Ramos (cell line): ENCODE measurements at regions not wholly inside any gene's neighbourhood (a gene's known extent, or its start where the extent isn't known, plus 50 kb on each side); places are given as distances from the start of the nearest gene placed in this dataset.

Experiments
- in situ Hi-C: fragments of 300-500 bp; cut with MboI; formaldehyde crosslinking; loops from one replicate; pipeline ENCODE4 v1.14.3; 2022; ENCODE audit warnings: low sequenced_read_pairs; ENCODE audit not compliant: unreplicated experiment

DNA sequence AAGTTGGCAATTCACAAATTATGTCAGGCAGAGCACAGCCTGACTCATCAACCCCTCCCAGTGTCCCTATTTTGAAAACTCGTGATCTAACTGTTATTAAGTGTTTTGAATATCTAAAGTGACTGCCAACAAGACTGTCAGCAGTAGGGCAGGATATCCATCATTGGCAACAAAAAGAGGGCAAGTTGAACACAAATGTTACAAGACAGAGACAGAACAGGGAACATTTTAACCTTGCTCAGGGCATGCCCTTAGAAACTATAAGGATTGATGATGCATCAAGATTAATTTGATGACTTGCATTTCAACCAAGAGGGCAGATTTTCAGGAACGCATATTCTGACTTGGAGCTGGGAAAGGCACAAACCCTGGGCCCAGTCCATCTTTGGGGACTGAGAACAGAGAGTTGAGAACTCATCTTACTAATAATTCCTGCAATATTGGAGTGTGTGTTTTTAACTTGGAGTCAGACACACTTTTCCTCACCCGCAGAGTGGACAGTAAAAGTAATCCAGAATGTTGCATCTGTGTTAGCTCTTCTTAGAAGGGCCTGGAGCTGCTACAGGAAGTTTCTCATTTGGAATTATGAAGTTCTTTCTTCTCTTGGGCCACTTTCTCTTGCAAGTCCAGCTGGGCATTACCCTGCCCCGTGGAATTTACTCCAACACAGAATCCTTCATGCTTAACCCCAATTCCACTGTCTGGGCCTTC is 317.2 kb downstream of the LTN1 start:
- in situ Hi-C loops = no loop called here

DNA sequence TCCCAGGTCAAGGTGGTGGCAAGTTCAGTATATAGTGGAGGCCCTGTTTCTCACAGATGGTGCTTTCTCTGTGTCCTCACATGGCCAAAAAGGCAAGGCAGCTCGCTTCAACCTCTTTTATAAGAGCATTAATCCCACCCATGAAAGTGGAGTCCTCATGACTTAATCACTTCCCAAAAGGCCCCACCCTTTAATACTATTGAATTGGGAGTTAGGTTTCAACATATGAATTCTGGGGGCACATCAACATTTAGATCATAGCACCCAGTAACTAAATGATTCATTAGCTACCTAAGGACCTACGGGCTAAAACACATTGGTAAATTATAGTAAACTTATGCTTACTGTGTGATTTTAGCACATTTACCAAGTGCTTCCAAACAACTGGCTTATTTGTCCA is 317.9 kb downstream of the LTN1 start:
- in situ Hi-C loops = no loop called here

DNA sequence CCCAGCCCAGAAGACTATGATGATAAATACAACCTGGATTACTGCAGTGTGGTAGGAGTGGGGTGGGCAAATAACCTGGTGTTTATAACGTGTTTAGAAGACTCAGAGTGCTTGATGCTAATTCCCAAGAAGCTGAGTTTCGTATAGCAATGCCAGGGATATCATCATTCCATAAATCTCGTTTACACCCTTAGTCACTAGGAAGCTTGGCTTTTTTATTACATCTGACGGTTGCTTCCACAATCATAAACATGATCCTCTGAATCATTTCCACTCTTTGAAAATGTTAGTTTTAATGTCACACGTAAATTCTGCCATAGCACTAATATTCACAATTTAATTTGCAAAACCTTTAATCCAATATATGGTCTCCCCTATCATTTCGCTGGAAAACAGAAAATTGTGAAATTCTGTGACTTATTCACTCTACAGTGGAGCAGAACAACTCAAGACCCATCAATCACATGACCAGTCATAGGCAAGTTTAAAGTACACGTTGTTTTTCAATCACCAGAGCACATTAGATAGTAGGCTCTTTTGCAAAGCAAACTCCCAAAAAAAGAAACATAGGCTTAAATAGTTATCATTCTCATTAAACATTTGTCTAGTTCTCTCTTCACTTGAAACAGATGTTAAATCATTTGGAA is 321.0 kb downstream of the LTN1 start:
- in situ Hi-C loops = no loop called here

DNA sequence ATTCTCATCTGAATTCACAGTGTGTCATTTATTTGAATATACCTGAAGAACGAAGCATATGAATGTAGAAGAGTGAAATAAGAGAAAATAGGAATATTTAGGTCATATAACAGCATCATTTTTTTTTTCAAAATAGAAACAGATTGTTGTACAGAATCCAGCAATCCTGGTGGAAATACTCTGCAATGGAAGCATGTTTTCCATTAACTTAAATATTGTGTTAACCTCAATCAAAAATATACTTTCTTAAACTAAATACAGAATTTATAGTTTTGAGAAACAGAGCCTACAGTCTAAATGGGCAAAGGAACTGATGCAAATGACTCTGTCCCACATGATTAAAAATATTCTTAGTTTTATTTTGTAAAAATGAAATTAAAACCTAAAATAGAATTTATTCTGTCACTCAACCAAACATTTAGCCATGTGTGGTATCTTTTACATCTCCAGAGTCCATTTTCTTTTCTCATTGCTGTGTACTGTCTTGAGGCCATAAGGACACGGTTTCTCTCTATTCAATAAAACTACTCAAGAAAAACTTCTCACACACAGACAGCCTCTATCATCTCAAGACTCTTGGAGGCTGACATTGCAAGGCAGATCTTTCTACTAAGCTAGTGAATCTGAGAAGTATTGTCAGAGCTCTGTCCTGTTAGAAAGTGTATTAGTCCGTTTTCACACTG is 322.6 kb downstream of the LTN1 start:
- in situ Hi-C loops = no loop called here

DNA sequence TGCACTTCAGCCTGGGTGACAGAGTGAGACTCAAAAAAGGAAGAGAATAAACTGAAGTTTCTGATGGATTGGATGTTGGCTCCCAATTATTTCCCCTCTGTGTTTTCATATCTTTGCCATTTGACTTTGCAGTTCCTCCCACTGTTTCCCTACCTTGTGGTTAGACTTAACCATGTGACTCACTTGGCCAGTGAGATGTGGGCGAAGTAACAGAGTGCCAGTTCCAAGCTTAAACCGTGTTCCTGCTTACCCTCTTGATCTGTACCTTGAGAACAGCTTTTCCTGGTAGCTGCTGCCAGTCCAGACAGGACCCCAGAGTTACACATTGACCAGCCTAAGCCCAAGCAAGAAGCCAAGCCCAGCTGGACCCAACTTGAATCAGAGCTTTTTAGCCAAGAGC is 323.4 kb downstream of the LTN1 start:
- in situ Hi-C loops = no loop called here

DNA sequence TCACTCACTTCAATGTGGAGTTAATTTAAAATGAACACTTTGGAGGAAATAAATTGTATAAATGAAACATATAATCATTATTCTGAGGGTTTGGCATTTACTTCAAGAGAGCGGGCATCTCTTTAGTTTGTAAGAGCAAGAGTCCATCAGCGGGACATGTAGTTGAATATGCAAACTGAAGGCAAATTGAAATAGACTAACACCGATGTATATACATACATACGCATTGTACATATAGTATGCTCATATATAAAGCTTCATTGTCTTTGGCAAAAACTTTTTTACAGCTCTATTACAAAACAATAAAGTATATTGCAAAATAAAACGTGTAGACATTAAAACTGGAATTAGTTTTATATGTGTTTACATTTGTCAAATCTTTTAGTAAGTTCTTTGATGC is 328.9 kb downstream of the LTN1 start:
- in situ Hi-C loops = no loop called here

DNA sequence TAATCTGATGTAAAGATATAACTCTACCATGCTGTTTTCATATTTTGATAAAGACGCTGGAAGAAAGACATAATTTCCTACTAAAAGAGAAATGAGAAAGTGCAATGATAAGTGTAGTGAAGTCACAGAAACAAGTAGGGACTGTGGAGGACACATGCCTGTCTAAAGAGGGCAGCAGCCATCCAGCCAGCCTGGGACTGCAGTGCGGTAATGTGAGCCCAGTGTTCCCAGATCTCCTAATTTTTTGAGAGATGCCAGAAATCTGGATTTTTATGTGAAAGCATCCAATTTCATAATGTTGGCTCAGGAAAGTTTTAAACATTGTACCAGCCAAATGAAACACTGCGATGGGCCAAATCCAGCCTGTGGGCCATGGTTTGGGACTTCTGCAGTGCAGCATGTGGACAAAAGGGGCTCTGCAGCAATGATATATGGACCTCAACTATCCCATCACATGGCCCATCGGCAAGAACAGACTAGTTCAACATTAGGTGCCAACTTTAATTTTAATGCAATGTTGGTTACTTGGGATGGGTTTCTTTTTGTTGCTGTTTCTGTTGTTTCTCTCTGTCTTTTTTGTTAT is 329.5 kb downstream of the LTN1 start:
- in situ Hi-C loops = no loop called here

DNA sequence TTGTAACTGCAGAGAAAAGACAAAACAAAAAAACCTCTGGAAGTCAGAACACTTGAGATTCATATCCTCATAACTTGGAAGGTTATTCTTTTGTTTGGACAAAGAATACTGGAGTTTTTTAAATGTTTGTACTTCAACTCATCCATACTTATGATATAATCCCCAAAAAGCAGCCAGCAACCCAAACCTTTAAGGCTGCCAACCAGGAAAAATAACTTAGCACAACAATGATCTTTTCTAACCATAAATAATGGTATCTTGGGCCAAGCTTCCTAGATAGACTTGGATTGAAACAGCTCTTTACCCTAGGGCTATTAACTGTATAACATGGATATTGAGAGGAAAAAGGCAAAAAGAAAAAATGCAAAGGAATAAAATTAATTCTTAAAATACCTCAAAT is 335.1 kb downstream of the LTN1 start:
- in situ Hi-C loops = no loop called here

DNA sequence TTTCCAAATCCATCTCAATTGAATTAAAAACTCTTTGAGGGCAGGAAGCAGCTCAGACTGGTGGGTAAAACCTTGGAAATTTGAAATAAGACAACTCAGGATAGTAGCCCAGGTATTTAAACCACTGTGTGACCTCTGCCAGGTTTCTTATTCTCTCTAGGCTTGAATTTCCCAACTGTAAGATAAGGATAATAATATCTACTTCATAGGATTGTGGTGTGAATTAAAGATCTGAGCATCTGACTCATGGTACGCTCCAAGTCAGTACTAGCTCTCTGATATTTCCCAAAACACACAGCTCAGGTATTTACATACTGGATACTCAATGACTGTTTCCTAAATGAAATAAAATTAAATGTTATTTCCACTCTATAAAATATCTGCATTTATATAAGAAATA is 337.2 kb downstream of the LTN1 start:
- in situ Hi-C loops = no loop called here

DNA sequence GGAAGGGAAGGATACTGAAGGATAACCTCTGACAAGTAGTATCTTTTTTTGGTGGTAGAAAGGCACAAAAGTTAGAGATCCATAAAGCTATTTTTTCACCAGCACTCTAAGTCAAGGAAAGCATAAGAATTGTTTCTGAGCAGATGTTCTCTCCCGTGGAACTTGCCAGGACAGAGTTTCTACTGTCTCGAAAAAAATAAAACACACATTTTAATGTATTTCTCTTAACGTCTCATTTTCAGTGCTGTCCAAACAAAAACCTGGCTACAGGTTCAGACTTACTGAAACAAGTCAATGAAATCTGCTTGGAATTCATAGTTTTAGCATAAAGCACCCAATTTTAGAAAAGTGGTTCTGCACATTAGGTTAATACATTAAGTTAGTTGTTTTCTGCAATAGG is 338.3 kb downstream of the LTN1 start:
- in situ Hi-C loops = no loop called here

DNA sequence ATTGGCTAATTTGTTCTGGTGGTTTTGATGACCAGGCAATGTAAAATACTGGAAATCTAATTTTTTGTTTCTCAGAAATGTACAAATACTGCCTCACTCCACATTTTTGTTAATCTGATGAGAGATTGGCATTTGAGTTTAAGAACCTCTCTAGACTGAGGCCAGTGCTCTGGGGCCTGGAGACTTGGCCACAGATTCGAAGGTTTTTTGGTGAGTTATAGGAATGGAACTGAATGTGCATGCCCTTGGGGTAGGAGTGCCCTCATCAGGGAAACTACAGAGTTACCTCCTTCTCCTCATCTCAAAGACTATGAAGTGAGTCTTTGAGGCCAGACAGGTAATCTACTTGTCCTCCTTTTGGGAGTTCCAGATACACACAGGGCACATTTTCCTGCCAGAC is 347.9 kb downstream of the LTN1 start:
- in situ Hi-C loops = no loop called here

DNA sequence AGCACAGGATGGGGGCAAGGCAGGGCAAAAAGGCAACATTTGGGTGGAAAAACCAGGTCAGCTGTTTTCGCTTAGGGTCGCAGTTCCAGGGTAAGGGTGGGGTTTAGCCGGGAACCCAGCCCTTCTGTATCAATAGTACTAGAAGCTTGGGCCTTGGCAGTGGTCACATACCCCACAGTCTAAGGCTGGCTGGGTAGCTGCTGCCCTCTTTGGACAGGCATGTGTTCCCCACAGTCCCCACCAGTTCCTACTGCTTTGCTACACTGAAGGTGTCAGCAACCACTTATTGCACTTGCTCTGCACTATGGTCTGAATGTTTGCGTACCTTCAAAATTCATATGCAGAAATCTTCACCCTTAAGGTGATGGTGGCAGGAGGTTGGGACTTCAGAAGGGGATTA is 349.8 kb downstream of the LTN1 start:
- in situ Hi-C loops = no loop called here

DNA sequence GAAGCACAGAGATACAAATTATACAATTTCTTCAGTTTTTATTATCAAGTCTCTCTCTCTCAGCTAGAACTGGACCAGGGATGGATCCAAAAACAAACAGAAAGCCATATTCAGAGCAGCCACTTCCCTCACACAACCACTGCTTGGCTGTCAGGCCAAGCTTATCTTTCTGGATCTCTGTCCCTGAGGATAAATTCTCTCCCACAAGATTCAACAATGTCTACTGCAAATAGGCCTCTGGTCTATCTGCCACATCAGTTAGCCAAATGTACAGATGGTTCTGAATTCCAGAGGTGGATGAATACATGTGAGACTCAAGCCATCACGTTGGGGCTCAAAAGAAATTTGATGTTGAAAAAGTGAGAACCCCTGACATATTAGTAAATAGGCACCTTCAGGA is 350.9 kb downstream of the LTN1 start:
- in situ Hi-C loops = no loop called here

DNA sequence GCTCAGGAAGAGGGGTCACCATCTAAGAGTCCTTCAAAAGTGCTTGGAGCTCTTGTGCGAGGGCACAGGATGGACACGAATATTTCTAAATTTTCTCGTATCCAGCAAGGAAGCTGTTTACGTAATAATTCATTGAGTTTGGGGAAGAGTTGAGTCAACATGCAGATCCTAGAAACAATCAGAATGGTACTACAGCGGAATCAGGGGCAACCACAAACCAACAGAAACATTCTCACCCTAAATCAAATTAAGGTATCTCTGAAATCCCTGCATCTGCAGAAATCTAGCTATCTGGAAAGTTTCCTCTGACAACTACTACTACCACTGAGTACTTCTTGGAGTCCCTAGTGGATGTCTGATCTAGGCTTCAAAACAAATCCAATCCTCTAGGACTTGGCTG is 352.4 kb downstream of the LTN1 start:
- in situ Hi-C loops = no loop called here

DNA sequence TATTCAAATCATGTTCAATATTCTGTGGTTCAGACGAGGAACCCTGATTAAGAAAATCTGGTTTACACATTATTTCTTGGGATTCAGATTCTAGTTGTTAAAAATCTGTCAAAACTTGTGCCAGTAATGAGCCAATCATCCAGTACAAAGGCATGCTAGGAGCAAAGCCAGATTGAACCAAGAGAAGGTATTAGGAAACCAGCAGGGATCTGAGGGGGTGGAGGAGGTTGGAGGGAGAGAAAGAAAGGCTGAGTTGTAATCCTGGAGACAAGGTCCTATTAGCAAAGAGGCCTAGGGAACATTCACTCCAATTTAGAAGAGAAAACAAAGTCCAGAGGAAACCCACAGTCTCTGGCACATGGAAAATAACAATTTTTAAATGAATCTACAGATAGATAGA is 352.9 kb downstream of the LTN1 start:
- in situ Hi-C loops = no loop called here

DNA sequence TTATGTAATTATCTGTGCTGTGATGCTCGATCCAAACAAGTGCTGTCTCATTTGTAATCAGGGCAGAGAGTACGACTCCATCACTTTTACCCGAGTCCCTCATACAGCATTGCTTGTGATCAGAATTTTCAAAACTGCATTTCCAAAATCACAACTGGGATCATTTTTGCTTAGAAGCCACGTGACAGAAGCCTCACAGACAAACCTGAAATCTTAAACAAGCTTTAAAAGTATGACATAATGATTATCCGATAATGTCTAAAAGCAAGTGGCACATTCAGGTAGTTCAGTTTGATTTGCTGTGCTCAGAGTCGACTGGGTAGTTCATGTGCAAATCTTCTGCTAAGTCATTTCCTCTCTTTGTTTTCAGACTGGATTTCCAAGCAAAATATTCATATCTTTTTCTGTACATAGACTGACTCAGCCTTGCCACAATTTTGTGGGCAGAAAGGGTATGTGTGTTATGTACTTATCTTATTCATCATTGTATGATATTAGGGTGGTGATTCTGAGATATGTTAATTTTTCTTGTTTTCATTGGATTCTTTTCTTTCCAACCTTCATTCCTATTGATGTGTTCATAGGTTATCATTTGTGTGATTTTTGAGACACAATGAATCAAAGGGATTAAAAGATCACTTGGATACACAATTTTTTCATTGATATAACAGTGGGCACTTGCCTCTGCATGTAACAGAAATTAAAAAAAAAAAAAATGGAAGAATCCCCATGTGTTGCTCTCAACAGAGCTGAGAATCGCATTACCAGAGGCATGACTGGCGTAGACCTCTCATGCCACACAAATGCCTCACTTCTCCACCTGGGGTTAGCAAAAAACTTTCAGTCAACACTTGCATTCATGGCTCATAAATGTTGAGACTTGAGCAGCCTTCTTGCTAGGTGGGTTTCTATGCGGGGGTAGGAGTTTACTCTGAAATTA is 355.7 kb downstream of the LTN1 start:
- in situ Hi-C loops = no loop called here

DNA sequence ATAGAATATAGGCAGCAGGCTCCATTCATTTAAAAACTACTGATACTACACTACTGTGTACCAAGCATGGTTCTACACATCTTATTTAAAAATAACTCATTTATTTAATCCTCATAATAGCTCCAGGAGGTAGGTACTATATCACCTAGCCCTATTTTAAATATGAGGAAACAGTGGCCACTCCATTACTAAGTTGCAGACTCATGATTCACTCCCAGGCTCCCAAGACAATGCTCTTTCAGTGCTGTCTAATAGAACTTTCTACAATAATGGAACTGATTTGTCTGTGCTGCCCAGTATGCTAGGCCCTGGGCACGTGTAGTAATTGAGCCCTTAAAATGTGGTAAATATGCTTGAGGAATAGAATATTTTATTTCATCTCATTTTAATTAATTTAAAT is 357.1 kb downstream of the LTN1 start:
- in situ Hi-C loops = no loop called here

DNA sequence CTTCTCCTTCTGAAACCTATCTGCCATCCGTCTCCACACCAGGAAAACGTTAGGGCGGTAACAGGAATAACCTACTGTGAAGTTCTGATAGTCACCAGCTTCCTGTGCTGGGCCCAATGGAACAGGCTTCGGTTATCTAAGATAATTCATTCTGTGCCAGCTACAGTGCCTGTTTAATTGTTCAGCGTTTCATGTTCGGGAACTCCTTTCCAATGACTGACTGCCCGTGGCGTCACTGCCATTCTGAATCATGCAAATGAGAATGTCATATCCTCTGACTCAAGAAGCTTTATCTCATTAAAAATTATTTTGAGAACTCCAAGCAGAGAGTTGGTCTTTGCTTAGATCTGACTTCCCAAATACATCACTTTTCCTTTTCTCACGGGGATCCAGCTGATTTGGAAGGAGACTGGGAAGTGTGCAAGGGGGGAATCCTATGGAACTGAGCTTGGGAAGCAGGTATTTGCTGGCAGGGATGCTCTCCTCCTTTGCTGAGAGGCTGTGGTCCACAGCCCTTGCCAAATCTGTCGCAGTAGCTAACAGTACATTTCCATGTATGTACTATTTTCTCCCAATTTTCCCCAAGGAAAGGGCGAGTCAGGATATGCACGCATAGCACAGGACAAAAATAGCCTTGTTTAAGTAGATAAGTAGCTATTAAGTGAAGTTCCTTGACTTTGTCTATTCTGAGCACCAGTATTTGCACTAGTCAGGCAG is 358.7 kb downstream of the LTN1 start:
- in situ Hi-C loops = no loop called here

DNA sequence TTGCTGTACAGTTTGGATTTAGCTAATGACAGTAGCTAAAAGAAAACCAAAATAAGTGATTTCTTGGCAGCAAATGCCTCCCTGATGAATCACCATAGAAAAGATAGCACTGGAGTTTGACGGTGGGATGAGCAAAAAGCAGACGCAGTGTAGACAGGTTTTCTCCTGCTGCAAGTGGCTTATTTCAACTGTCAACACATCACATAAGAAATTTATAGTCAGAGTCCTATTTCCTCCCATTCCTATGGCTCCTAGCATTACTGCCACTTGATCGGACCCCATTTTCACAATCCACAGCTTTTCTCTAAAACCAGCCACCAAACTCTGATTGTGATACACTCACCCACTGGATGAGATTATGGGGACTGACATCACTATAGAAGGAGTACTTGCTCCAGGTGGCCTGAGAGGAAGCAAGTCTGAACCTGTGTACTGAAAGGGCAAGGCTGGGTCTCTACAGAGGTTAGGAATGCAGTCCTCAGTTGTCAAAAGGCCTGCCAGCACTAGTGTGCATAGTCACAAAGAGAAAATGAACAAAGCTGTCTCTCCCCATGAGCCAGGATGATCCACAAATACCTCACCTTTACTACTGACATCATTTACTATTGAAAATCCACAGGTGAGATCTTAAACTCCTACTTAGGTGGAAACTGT is 359.8 kb downstream of the LTN1 start:
- in situ Hi-C loops = no loop called here
